ENCODE measurements at regions not wholly inside any gene's neighbourhood (a gene's known extent, or its start where the extent isn't known, plus 50 kb on each side); places are given as distances from the start of the nearest gene placed in this dataset.

GRCh38 chr1:4165686-4166300 is 265.7 kb upstream of the C1orf174 start:
- Histone ChIP-seq H3K9ac (ENCODE audit: low read length) (no peak overlapping the region), H4K12ac (ENCODE audit: low read depth, low read length) (no peak overlapping the region), H3K4me3 (ENCODE audit: low read depth, low read length) (no peak overlapping the region), H3K79me1 (ENCODE audit: low read length) (no peaks in the 10 kb centered on the region), H3K79me2 (ENCODE audit: control insufficient read depth, insufficient read depth, low read length, poor library complexity) (no peaks in the 10 kb centered on the region), H3K4me1 (ENCODE audit: control insufficient read depth in 1 of 2, insufficient read depth in 2 of 2, low read length in 2 of 2) (no peaks in the 10 kb centered on the region), H3K4ac (ENCODE audit: low read depth, low read length) (no peak overlapping the region), H3K9me3 (ENCODE audit: insufficient read depth, low read depth, low read length) (peaks cover 3% of the 10 kb centered on the region), H2BK120ac (ENCODE audit: insufficient read depth, low read length, poor library complexity) (no peak overlapping the region), H3K14ac (ENCODE audit: low read length) (no peak overlapping the region), H2BK5ac (ENCODE audit: low read depth, low read length, poor library complexity) (no peak overlapping the region), H2AK5ac (ENCODE audit: low read length) (no peak overlapping the region), H3K27me3 (ENCODE audit: insufficient read depth, low read length) (no peaks in the 10 kb centered on the region), H3K4me2 (ENCODE audit: low read length) (no peak overlapping the region), H2AFZ (ENCODE audit: insufficient read depth, low read length, poor library complexity) (no peak overlapping the region), H4K91ac (ENCODE audit: low read depth, low read length) (no peak overlapping the region), H4K8ac (ENCODE audit: low read depth, low read length) (no peak overlapping the region), H3K27ac (ENCODE audit: low read depth, low read length) (no peak overlapping the region), H3K23ac (ENCODE audit: low read length) (no peak overlapping the region), H2BK12ac (ENCODE audit: low read length) (no peak overlapping the region), H3K36me3 (ENCODE audit: control insufficient read depth in 1 of 2, insufficient read depth in 2 of 2, low read length in 2 of 2) (no peaks in the 10 kb centered on the region), H3K18ac (ENCODE audit: low read length) (no peak overlapping the region)
- WGBS (ENCODE audit: extremely low coverage, insufficient coverage, insufficient read length): no CpG with 5 or more reads among the region's 16 CpGs
- DNase-seq: no peak

- no peak overlapping the region for H3K23ac ChIP-seq (ENCODE audit: low read length)
- no peak overlapping the region for H4K8ac ChIP-seq (ENCODE audit: low read depth, low read length)
- no peak for DNase-seq
- no peak overlapping the region for H2BK5ac ChIP-seq (ENCODE audit: low read depth, low read length, poor library complexity)
- no peak overlapping the region for H3K4me3 ChIP-seq (ENCODE audit: low read depth, low read length)
- no peaks in the 10 kb centered on the region for H3K27me3 ChIP-seq (ENCODE audit: insufficient read depth, low read length)
- no peak overlapping the region for H2BK120ac ChIP-seq (ENCODE audit: insufficient read depth, low read length, poor library complexity)
- no peak overlapping the region for H2AFZ ChIP-seq (ENCODE audit: insufficient read depth, low read length, poor library complexity)
- no peak overlapping the region for H3K4me2 ChIP-seq (ENCODE audit: low read length)
- no peak overlapping the region for H4K12ac ChIP-seq (ENCODE audit: low read depth, low read length)
- H3K4me1 ChIP-seq (ENCODE audit: control insufficient read depth in 1 of 2, insufficient read depth in 2 of 2, low read length in 2 of 2): no peaks in the 10 kb centered on the region
- no peak overlapping the region for H3K14ac ChIP-seq (ENCODE audit: low read length)
- H3K9me3 ChIP-seq (ENCODE audit: insufficient read depth, low read depth, low read length): peaks cover 3% of the 10 kb centered on the region
- no peak overlapping the region for H2BK12ac ChIP-seq (ENCODE audit: low read length)
- H3K79me1 ChIP-seq (ENCODE audit: low read length): no peaks in the 10 kb centered on the region
- no peak overlapping the region for H4K91ac ChIP-seq (ENCODE audit: low read depth, low read length)
- H3K9ac ChIP-seq (ENCODE audit: low read length): no peak overlapping the region
- H3K36me3 ChIP-seq (ENCODE audit: control insufficient read depth in 1 of 2, insufficient read depth in 2 of 2, low read length in 2 of 2): no peaks in the 10 kb centered on the region
- no peak overlapping the region for H3K27ac ChIP-seq (ENCODE audit: low read depth, low read length)
- H3K4ac ChIP-seq (ENCODE audit: low read depth, low read length): no peak overlapping the region
- no CpG with 5 or more reads among the region's 5 CpGs for WGBS (ENCODE audit: extremely low coverage, insufficient coverage, insufficient read length)
- H2AK5ac ChIP-seq (ENCODE audit: low read length): no peak overlapping the region
- H3K79me2 ChIP-seq (ENCODE audit: control insufficient read depth, insufficient read depth, low read length, poor library complexity): no peaks in the 10 kb centered on the region
- H3K18ac ChIP-seq (ENCODE audit: low read length): no peak overlapping the region
Measured at GRCh38 chr1:4166713-4167112, 266.6 kb upstream of the C1orf174 start.

GRCh38 chr1:4169991-4170390 is 269.9 kb upstream of the C1orf174 start:
- H3K79me2 ChIP-seq (ENCODE audit: control insufficient read depth, insufficient read depth, low read length, poor library complexity): no peaks in the 10 kb centered on the region
- H3K9ac ChIP-seq (ENCODE audit: low read length): no peak overlapping the region
- H2AFZ ChIP-seq (ENCODE audit: insufficient read depth, low read length, poor library complexity): no peak overlapping the region
- H4K8ac ChIP-seq (ENCODE audit: low read depth, low read length): no peak overlapping the region
- H2BK120ac ChIP-seq (ENCODE audit: insufficient read depth, low read length, poor library complexity): no peak overlapping the region
- H3K4ac ChIP-seq (ENCODE audit: low read depth, low read length): no peak overlapping the region
- H2BK12ac ChIP-seq (ENCODE audit: low read length): no peak overlapping the region
- no peaks in the 10 kb centered on the region for H3K4me1 ChIP-seq (ENCODE audit: control insufficient read depth in 1 of 2, insufficient read depth in 2 of 2, low read length in 2 of 2)
- no peak overlapping the region for H3K23ac ChIP-seq (ENCODE audit: low read length)
- H3K4me2 ChIP-seq (ENCODE audit: low read length): no peak overlapping the region
- H3K79me1 ChIP-seq (ENCODE audit: low read length): no peaks in the 10 kb centered on the region
- no peak overlapping the region for H4K91ac ChIP-seq (ENCODE audit: low read depth, low read length)
- DNase-seq: no peak
- H3K27ac ChIP-seq (ENCODE audit: low read depth, low read length): no peak overlapping the region
- no peak overlapping the region for H2BK5ac ChIP-seq (ENCODE audit: low read depth, low read length, poor library complexity)
- H2AK5ac ChIP-seq (ENCODE audit: low read length): no peak overlapping the region
- no CpG with 5 or more reads among the region's 6 CpGs for WGBS (ENCODE audit: extremely low coverage, insufficient coverage, insufficient read length)
- no peaks in the 10 kb centered on the region for H3K27me3 ChIP-seq (ENCODE audit: insufficient read depth, low read length)
- H3K9me3 ChIP-seq (ENCODE audit: insufficient read depth, low read depth, low read length): peaks cover 3% of the 10 kb centered on the region
- H3K36me3 ChIP-seq (ENCODE audit: control insufficient read depth in 1 of 2, insufficient read depth in 2 of 2, low read length in 2 of 2): no peaks in the 10 kb centered on the region
- no peak overlapping the region for H3K18ac ChIP-seq (ENCODE audit: low read length)
- no peak overlapping the region for H3K4me3 ChIP-seq (ENCODE audit: low read depth, low read length)
- H4K12ac ChIP-seq (ENCODE audit: low read depth, low read length): no peak overlapping the region
- no peak overlapping the region for H3K14ac ChIP-seq (ENCODE audit: low read length)

GRCh38 chr1:4170548-4171340 is 270.7 kb upstream of the C1orf174 start:
- H3K4ac ChIP-seq (ENCODE audit: low read depth, low read length): no peak overlapping the region
- H3K23ac ChIP-seq (ENCODE audit: low read length): no peak overlapping the region
- no peak overlapping the region for H2AK5ac ChIP-seq (ENCODE audit: low read length)
- H3K4me3 ChIP-seq (ENCODE audit: low read depth, low read length): no peak overlapping the region
- DNase-seq: no peak
- H3K36me3 ChIP-seq (ENCODE audit: control insufficient read depth in 1 of 2, insufficient read depth in 2 of 2, low read length in 2 of 2): no peaks in the 10 kb centered on the region
- no peaks in the 10 kb centered on the region for H3K79me1 ChIP-seq (ENCODE audit: low read length)
- WGBS (ENCODE audit: extremely low coverage, insufficient coverage, insufficient read length): no CpG with 5 or more reads among the region's 25 CpGs
- no peak overlapping the region for H4K12ac ChIP-seq (ENCODE audit: low read depth, low read length)
- no peak overlapping the region for H2AFZ ChIP-seq (ENCODE audit: insufficient read depth, low read length, poor library complexity)
- H3K27ac ChIP-seq (ENCODE audit: low read depth, low read length): no peak overlapping the region
- no peak overlapping the region for H3K9ac ChIP-seq (ENCODE audit: low read length)
- H3K27me3 ChIP-seq (ENCODE audit: insufficient read depth, low read length): no peaks in the 10 kb centered on the region
- H2BK120ac ChIP-seq (ENCODE audit: insufficient read depth, low read length, poor library complexity): no peak overlapping the region
- H2BK12ac ChIP-seq (ENCODE audit: low read length): no peak overlapping the region
- H2BK5ac ChIP-seq (ENCODE audit: low read depth, low read length, poor library complexity): no peak overlapping the region
- H4K91ac ChIP-seq (ENCODE audit: low read depth, low read length): no peak overlapping the region
- H3K9me3 ChIP-seq (ENCODE audit: insufficient read depth, low read depth, low read length): peaks cover 3% of the 10 kb centered on the region
- no peak overlapping the region for H3K14ac ChIP-seq (ENCODE audit: low read length)
- no peaks in the 10 kb centered on the region for H3K79me2 ChIP-seq (ENCODE audit: control insufficient read depth, insufficient read depth, low read length, poor library complexity)
- no peak overlapping the region for H3K4me2 ChIP-seq (ENCODE audit: low read length)
- no peaks in the 10 kb centered on the region for H3K4me1 ChIP-seq (ENCODE audit: control insufficient read depth in 1 of 2, insufficient read depth in 2 of 2, low read length in 2 of 2)
- H4K8ac ChIP-seq (ENCODE audit: low read depth, low read length): no peak overlapping the region
- H3K18ac ChIP-seq (ENCODE audit: low read length): no peak overlapping the region

Data from trophoblast cell (in vitro differentiated cells and primary cell).